ENCODE measurements at regions not wholly inside any gene's neighbourhood (a gene's known extent, or its start where the extent isn't known, plus 50 kb on each side); places are given as distances from the start of the nearest gene placed in this dataset.

DNA sequence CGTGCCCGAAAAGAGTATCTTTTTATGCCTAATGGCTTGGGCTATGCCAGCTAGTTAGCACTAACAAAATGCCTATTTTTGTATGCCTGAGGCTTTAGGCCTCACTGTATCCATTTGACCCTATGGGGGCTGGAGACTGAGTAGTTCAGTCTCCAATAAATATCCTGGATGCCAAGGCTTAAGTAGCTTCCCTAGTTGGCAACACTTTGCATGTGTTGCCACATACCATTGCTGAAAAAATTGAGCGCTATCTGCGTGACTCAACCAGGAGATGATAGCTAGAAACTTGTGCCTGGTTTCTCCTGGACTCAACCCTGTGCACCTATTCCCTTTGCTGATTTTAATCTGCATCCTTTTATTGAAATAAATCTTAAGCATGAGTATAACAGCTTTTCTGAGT lies 58.4 kb upstream of the ATP2C1 start:
- Histone ChIP-seq H3K4me2 (ENCODE audit: insufficient read depth, insufficient read length, low read length) (no peak overlapping the region), H2BK15ac (ENCODE audit: low read depth, low read length) (no peak overlapping the region), H2BK5ac (ENCODE audit: insufficient read length, low read length) (no peak overlapping the region), H3K18ac (ENCODE audit: insufficient read length, low read depth, low read length) (no peak overlapping the region), H3K79me1 (ENCODE audit: insufficient read depth, low read depth, low read length, poor library complexity, severe bottlenecking) (no peaks in the 10 kb centered on the region), H3K4ac (ENCODE audit: low read depth, low read length) (no peak overlapping the region), H4K91ac (ENCODE audit: insufficient read length, low read depth, low read length) (no peak overlapping the region), H2BK20ac (ENCODE audit: low read depth, low read length, poor library complexity, severe bottlenecking) (no peak overlapping the region), H4K20me1 (ENCODE audit: control insufficient read depth, insufficient read depth, insufficient read length) (no peaks in the 10 kb centered on the region), H3K23ac (ENCODE audit: insufficient read length, low read depth, low read length) (no peak overlapping the region), H3K4me1 (ENCODE audit: insufficient read depth, low read length) (peaks cover 8% of the 10 kb centered on the region; the same call in 1 of the 2 replicates), H3K27me3 (ENCODE audit: insufficient read depth, low read length) (no peaks in the 10 kb centered on the region), H4K5ac (ENCODE audit: insufficient read length, low read depth, low read length) (no peak overlapping the region), H3K23me2 (ENCODE audit: insufficient read length, low read depth, low read length, poor library complexity, severe bottlenecking) (no peaks in the 10 kb centered on the region), H3T11ph (ENCODE audit: low read length) (no peak overlapping the region), H3K9me3 (ENCODE audit: control insufficient read depth, low read depth, low read length) (no peaks in the 10 kb centered on the region), H3K79me2 (ENCODE audit: insufficient read depth, low read length) (no peaks in the 10 kb centered on the region), H2AK5ac (ENCODE audit: insufficient read length, low read length) (no peak overlapping the region), H4K8ac (replicated peaks; ENCODE audit: insufficient read length, low read depth, low read length) (no peak overlapping the region), H2BK12ac (ENCODE audit: insufficient read length, low read depth, low read length) (no peak overlapping the region), H3K27ac (ENCODE audit: insufficient read length, low read depth, low read length) (no peak overlapping the region), H3K9ac (ENCODE audit: extremely low read depth, insufficient read length, low read length) (no peak overlapping the region), H3K56ac (ENCODE audit: insufficient read length, low read depth, low read length) (no peak overlapping the region), H2AFZ (ENCODE audit: low read length) (no peak overlapping the region), H3K14ac (ENCODE audit: insufficient read depth, low read length) (no peak overlapping the region), H2BK120ac (ENCODE audit: low read depth, low read length, poor library complexity, severe bottlenecking) (no peak overlapping the region)
- Mint-ChIP-seq H3K27me3 (ENCODE audit: low read depth) (no peaks in the 10 kb centered on the region), H3K4me1 (peaks cover 48 to 50% of the 10 kb centered on the region in 2 experiments), H3K9me3 (no peaks in the 10 kb centered on the region; a peak in 1 of 5 replicates), H3K27ac (no peak overlapping the region), H3K36me3 (ENCODE audit: insufficient read depth in 1 of 3, low read depth in 3 of 3) (no peaks in the 10 kb centered on the region), H3K4me3 (no peak overlapping the region)
- whole genome bisulfite sequencing (ENCODE audit: extremely low coverage, insufficient read length, low lambda C conversion rate): no CpG with 5 or more reads among the region's 4 CpGs
- no peak for DNase-seq
- TF ChIP-seq CTCF (conservative IDR thresholded peaks at IDR 0.05): no peak
